H1 (cell line): ENCODE measurements at regions not wholly inside any gene's neighbourhood (a gene's known extent, or its start where the extent isn't known, plus 50 kb on each side); places are given as distances from the start of the nearest gene placed in this dataset.

Source experiments
- CTCF ChIA-PET: fragments of 300-600 bp; sonication (Branson Sonifier 250); formaldehyde crosslinking; loops from one replicate; lab custom pipeline; 2021; ENCODE audit not compliant: partially characterized antibody; lab: Charles Lee
- POLR2A ChIA-PET: fragments of 300-600 bp; sonication (Branson Sonifier 250); formaldehyde crosslinking; loops from one replicate; lab custom pipeline; 2021; ENCODE audit warnings: inconsistent platforms; ENCODE audit not compliant: partially characterized antibody; lab: Charles Lee
- DNase-seq, 2 experiments: peaks; one replicate each; pipeline versions ENCODE4 v3.0.0 to v3.0.0-alpha.2; 2010 to 2022; ENCODE audit warnings: low spot score in 2 of 2, low read depth in 1 of 2, mixed read lengths in 1 of 2
- FAIRE-seq: peaks from 2 replicates; lab custom pipeline; 2011; peaks lifted over from hg19 to GRCh38; lab: Jason Lieb, UNC
- H2AFZ ChIP-seq: 2 replicates; pipeline ENCODE4 v1.8.1; 2012; ENCODE audit warnings: low read length, inconsistent platforms
- H2AK5ac ChIP-seq: 2 replicates; pipeline ENCODE4 v1.6.1; 2013; ENCODE audit warnings: low read depth, low read length
- H2BK120ac ChIP-seq: replicated peaks from 2 replicates; pipeline ENCODE3; 2013; ENCODE audit warnings: low read depth, low read length, inconsistent platforms
- H2BK12ac ChIP-seq: 2 replicates; pipeline ENCODE4 v1.6.1; 2013; ENCODE audit warnings: low read depth, low read length
- H2BK15ac ChIP-seq: 2 replicates; pipeline ENCODE4 v1.6.1; 2013; ENCODE audit warnings: low read length
- H2BK20ac ChIP-seq: 2 replicates; pipeline ENCODE4 v1.6.1; 2013; ENCODE audit warnings: low read length
- H2BK5ac ChIP-seq: 2 replicates; pipeline ENCODE4 v1.6.1; 2013; ENCODE audit warnings: low read depth, low read length
- H3K14ac ChIP-seq: 2 replicates; pipeline ENCODE4 v1.6.1; 2013; ENCODE audit warnings: inconsistent platforms; ENCODE audit not compliant: insufficient read length
- H3K18ac ChIP-seq: 2 replicates; pipeline ENCODE4 v1.6.1; 2013; ENCODE audit warnings: low read length; ENCODE audit errors: extremely low read depth
- H3K23ac ChIP-seq: 2 replicates; pipeline ENCODE4 v1.6.1; 2013; ENCODE audit warnings: inconsistent platforms; ENCODE audit not compliant: insufficient read length
- H3K23me2 ChIP-seq: 2 replicates; pipeline ENCODE4 v1.6.1; 2013; ENCODE audit warnings: low read depth, low read length
- H3K27ac ChIP-seq: 2 replicates; pipeline ENCODE4 v1.6.1; 2011; ENCODE audit warnings: low read depth, low read length, inconsistent platforms
- H3K27me3 ChIP-seq, 4 experiments: replicated peaks in 1 of 4; 1 replicate in 1 of 4; 2 replicates in 3 of 4; pipeline versions ENCODE4 v1.6.1 to v1.8.1; 2011 to 2013; ENCODE audit warnings: low read length in 3 of 4, mild to moderate bottlenecking in 3 of 4, inconsistent platforms in 2 of 4, mixed read lengths in 2 of 4, moderate library complexity in 1 of 4; ENCODE audit not compliant: control insufficient read depth in 3 of 4, insufficient read depth in 3 of 4; ENCODE audit errors: extremely low read depth in 1 of 4
- H3K36me3 ChIP-seq, 4 experiments: 2 replicates each; pipeline versions ENCODE4 v1.6.1 to v1.8.1; 2011 to 2013; ENCODE audit warnings: mild to moderate bottlenecking in 4 of 4, low read length in 3 of 4, moderate library complexity in 2 of 4, control low read depth in 1 of 4, inconsistent platforms in 1 of 4; ENCODE audit not compliant: insufficient read depth in 4 of 4, control insufficient read depth in 2 of 4
- H3K4ac ChIP-seq: replicated peaks from 2 replicates; pipeline ENCODE3; 2013; ENCODE audit warnings: low read length, low read depth, mixed read lengths, inconsistent platforms; ENCODE audit not compliant: insufficient read length
- H3K4me1 ChIP-seq, 4 experiments: replicated peaks in 1 of 4; 1 replicate in 1 of 4; 2 replicates in 3 of 4; pipeline versions ENCODE4 v1.6.1 to v1.8.1; 2011 to 2013; ENCODE audit warnings: low read length in 3 of 4, inconsistent platforms in 2 of 4, mixed read lengths in 1 of 4; ENCODE audit not compliant: insufficient read depth in 4 of 4, control insufficient read depth in 3 of 4
- H3K4me2 ChIP-seq, 2 experiments: 2 replicates each; pipeline versions ENCODE4 v1.6.1 to v1.8.1; 2011 to 2013; ENCODE audit warnings: low read depth in 2 of 2, low read length in 2 of 2, control low read depth in 1 of 2, inconsistent platforms in 1 of 2, mild to moderate bottlenecking in 1 of 2; ENCODE audit not compliant: insufficient read depth in 1 of 2
- H3K4me3 ChIP-seq, 4 experiments: fragments of 200-600, 300-600 bp in 1 of 4; sonication (generic), shearing (Covaris generic), sonication (Bioruptor Twin) in 1 of 4; 2 replicates each; pipeline versions ENCODE4 v1.5.1 to v1.8.1; 2011 to 2016; ENCODE audit warnings: low read length in 4 of 4, low read depth in 3 of 4, control low read depth in 2 of 4, inconsistent platforms in 2 of 4, mild to moderate bottlenecking in 2 of 4, mixed read lengths in 1 of 4, moderate library complexity in 1 of 4; ENCODE audit not compliant: insufficient read depth in 2 of 4; ENCODE audit errors: extremely low read depth in 1 of 4
- H3K56ac ChIP-seq: replicated peaks from 2 replicates; pipeline ENCODE3; 2013; ENCODE audit warnings: low read depth, mild to moderate bottlenecking, mixed read lengths, low read length, inconsistent platforms; ENCODE audit not compliant: insufficient read length
- H3K79me1 ChIP-seq: 2 replicates; pipeline ENCODE4 v1.6.1; 2013; ENCODE audit warnings: low read depth, low read length, control low read depth
- H3K79me2 ChIP-seq, 2 experiments: 2 replicates each; pipeline versions ENCODE4 v1.6.1 to v1.8.1; 2012 to 2013; ENCODE audit warnings: low read length in 2 of 2, mild to moderate bottlenecking in 2 of 2, inconsistent platforms in 1 of 2; ENCODE audit not compliant: insufficient read depth in 2 of 2, control insufficient read depth in 1 of 2
- H3K9ac ChIP-seq, 4 experiments: replicated peaks in 1 of 4; 1 replicate in 1 of 4; 2 replicates in 3 of 4; pipeline versions ENCODE4 v1.6.1 to v1.8.1; 2011 to 2013; ENCODE audit warnings: low read depth in 3 of 4, low read length in 3 of 4, control low read depth in 2 of 4, mild to moderate bottlenecking in 2 of 4, moderate library complexity in 2 of 4, inconsistent platforms in 1 of 4; ENCODE audit errors: extremely low read depth in 1 of 4
- H3K9me3 ChIP-seq, 2 experiments: 2 replicates each; pipeline versions ENCODE4 v1.6.1 to v1.8.1; 2012 to 2013; ENCODE audit warnings: mild to moderate bottlenecking in 2 of 2, moderate library complexity in 2 of 2, control low read depth in 1 of 2, inconsistent platforms in 1 of 2, low read depth in 1 of 2, low read length in 1 of 2, mixed read lengths in 1 of 2; ENCODE audit not compliant: insufficient read depth in 2 of 2
- H4K20me1 ChIP-seq, 2 experiments: replicated peaks in 1 of 2; 2 replicates each; pipeline versions ENCODE3 to v1.8.1; 2011 to 2013; ENCODE audit warnings: inconsistent platforms in 2 of 2, low read length in 2 of 2, mild to moderate bottlenecking in 1 of 2; ENCODE audit not compliant: insufficient read depth in 2 of 2, control insufficient read depth in 1 of 2
- H4K5ac ChIP-seq: 2 replicates; pipeline ENCODE4 v1.6.1; 2013; ENCODE audit warnings: low read length, low read depth, mixed read lengths, inconsistent platforms; ENCODE audit not compliant: insufficient read length
- H4K8ac ChIP-seq: 2 replicates; pipeline ENCODE4 v1.8.0; 2013; ENCODE audit warnings: mild to moderate bottlenecking, moderate library complexity, low read length, inconsistent platforms; ENCODE audit not compliant: insufficient read depth; ENCODE audit errors: extremely low read depth
- H4K91ac ChIP-seq: replicated peaks from 2 replicates; pipeline ENCODE3; 2013; ENCODE audit warnings: low read length, mixed read lengths, inconsistent platforms; ENCODE audit not compliant: insufficient read length
- EP300 ChIP-seq, 2 experiments: IDR thresholded peaks; 1 replicate in 1 of 2; 2 replicates in 1 of 2; pipeline ENCODE4 v1.6.1; 2011 to 2012; ENCODE audit warnings: low read depth in 2 of 2, low read length in 2 of 2, mild to moderate bottlenecking in 2 of 2, borderline replicate concordance in 1 of 2, inconsistent platforms in 1 of 2, moderate library complexity in 1 of 2
- EZH2 ChIP-seq: fragments of 200-600 bp; sonication (generic); IDR thresholded peaks from 2 replicates; pipeline ENCODE4 v1.7.1; 2012; ENCODE audit warnings: low read depth, mild to moderate bottlenecking, moderate library complexity, low read length, inconsistent platforms; ENCODE audit not compliant: severe bottlenecking
- FOSL1 ChIP-seq: IDR thresholded peaks from 2 replicates; pipeline ENCODE4 v1.6.1; 2011; ENCODE audit warnings: mild to moderate bottlenecking, low read depth, low read length, moderate library complexity; ENCODE audit not compliant: insufficient read depth
- POU5F1 ChIP-seq: IDR thresholded peaks from 2 replicates; pipeline ENCODE4 v1.6.1; 2011; ENCODE audit warnings: low read depth, mild to moderate bottlenecking, low read length, moderate library complexity
- RBBP5 ChIP-seq: IDR thresholded peaks from 2 replicates; pipeline ENCODE4 v1.7.1; 2012; ENCODE audit warnings: low read depth, mild to moderate bottlenecking, inconsistent platforms, low read length, moderate library complexity, borderline replicate concordance
- SP2 ChIP-seq: IDR thresholded peaks from 2 replicates; pipeline ENCODE4 v1.6.1; 2012; ENCODE audit warnings: mild to moderate bottlenecking, low read length, inconsistent platforms
- SUZ12 ChIP-seq: fragments of 200-600 bp; sonication (generic); IDR thresholded peaks from 2 replicates; pipeline ENCODE4 v1.6.1; 2012; ENCODE audit warnings: mild to moderate bottlenecking, inconsistent platforms, low read length, moderate library complexity, mixed read lengths
- TAF1 ChIP-seq: IDR thresholded peaks from 2 replicates; pipeline ENCODE4 v1.6.1; 2011; ENCODE audit warnings: mild to moderate bottlenecking, low read depth, low read length
- WGBS, 2 experiments: shearing (Covaris generic) in 1 of 2; methylation state at CpG; one replicate each; pipeline versions ENCODE4 v1.1.6 to v1.1.7; 2013 to 2015; ENCODE audit warnings: low lambda C conversion rate in 2 of 2, mixed read lengths in 2 of 2, inconsistent platforms in 1 of 2, low coverage in 1 of 2, missing lambda C conversion rate in 1 of 2; ENCODE audit not compliant: insufficient replicate concordance in 2 of 2, insufficient coverage in 1 of 2, insufficient read length in 1 of 2; ENCODE audit errors: extremely low coverage in 1 of 2, missing lambda C conversion rate in 1 of 2; 5-methylcytosine and 5-hydroxymethylcytosine counted together
- TF ChIP-seq, protein P1 (sequence below), 3 experiments: IDR thresholded peaks; 1 replicate in 2 of 3; 2 replicates in 1 of 3; pipeline versions ENCODE4 v1.5.1 to v1.6.1; 2011; ENCODE audit warnings: low read length in 3 of 3, mild to moderate bottlenecking in 3 of 3, inconsistent platforms in 2 of 3, low read depth in 1 of 3, moderate library complexity in 1 of 3; ENCODE audit not compliant: insufficient read depth in 1 of 3; ENCODE audit errors: control extremely low read depth in 1 of 3
- TF ChIP-seq, protein P2 (sequence below): IDR thresholded peaks from 2 replicates; pipeline ENCODE4 v1.6.1; 2012; ENCODE audit warnings: inconsistent platforms
- TF ChIP-seq, protein P3 (sequence below): IDR thresholded peaks from 2 replicates; pipeline ENCODE4 v1.6.1; 2011; ENCODE audit warnings: low read depth, mild to moderate bottlenecking, low read length; ENCODE audit not compliant: insufficient read depth

DNA sequence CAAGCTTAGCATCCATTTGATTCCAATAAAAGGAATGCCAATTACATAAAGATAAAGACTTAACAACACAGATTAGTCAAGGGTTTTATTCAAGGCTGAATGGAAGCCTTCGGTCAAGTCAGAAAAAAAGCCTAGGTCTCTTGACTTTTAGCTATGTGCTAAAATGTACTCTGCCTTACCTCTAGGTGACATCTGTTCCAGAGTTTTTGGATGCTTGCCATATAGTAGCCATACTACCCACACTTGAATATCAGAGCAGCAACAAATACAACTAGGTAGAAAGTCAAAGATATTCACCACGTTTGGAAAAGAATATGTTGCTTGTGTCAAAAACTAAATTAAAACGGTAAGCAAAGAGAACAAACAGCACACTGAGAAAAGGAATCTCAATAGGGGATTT, 484.7 kb downstream of the ELAVL2 start:
- WGBS, 2 experiments, result 89% methylated on average over 3 of the region's 3 CpGs; no CpG with 5 or more reads in 1 of the 2 experiments
- POLR2A ChIA-PET, result no interaction called here
- Histone ChIP-seq H3K79me2 (no peaks in the 10 kb centered on the region), H4K20me1 (no peaks in the 10 kb centered on the region), H4K5ac (no peak overlapping the region), H3K23me2 (no peaks in the 10 kb centered on the region; the same call in 1 of the 2 replicates), H2AFZ (no peak overlapping the region), H2BK120ac (no peak overlapping the region), H3K9me3 (no peaks in the 10 kb centered on the region), H2BK5ac (no peak overlapping the region), H2BK20ac (no peak overlapping the region), H3K4me2 (no peak overlapping the region), H3K27me3 (no peaks in the 10 kb centered on the region), H2BK12ac (no peak overlapping the region), H3K79me1 (no peaks in the 10 kb centered on the region), H3K23ac (no peak overlapping the region), H4K91ac (no peak overlapping the region), H3K56ac (no peak overlapping the region), H3K36me3 (no peaks in the 10 kb centered on the region), H3K4me3 (no peak overlapping the region), H3K14ac (no peak overlapping the region), H3K27ac (no peak overlapping the region), H3K4me1 (no peaks in the 10 kb centered on the region), H3K9ac (no peak overlapping the region), H3K4ac (no peak overlapping the region), H2AK5ac (no peak overlapping the region), H2BK15ac (no peak overlapping the region), H3K18ac (no peak overlapping the region), H4K8ac (no peak overlapping the region)
- CTCF ChIA-PET, result no interaction called here
- DNase-seq (no peak), FAIRE-seq (no peak)
- TF ChIP-seq, protein P1, sequence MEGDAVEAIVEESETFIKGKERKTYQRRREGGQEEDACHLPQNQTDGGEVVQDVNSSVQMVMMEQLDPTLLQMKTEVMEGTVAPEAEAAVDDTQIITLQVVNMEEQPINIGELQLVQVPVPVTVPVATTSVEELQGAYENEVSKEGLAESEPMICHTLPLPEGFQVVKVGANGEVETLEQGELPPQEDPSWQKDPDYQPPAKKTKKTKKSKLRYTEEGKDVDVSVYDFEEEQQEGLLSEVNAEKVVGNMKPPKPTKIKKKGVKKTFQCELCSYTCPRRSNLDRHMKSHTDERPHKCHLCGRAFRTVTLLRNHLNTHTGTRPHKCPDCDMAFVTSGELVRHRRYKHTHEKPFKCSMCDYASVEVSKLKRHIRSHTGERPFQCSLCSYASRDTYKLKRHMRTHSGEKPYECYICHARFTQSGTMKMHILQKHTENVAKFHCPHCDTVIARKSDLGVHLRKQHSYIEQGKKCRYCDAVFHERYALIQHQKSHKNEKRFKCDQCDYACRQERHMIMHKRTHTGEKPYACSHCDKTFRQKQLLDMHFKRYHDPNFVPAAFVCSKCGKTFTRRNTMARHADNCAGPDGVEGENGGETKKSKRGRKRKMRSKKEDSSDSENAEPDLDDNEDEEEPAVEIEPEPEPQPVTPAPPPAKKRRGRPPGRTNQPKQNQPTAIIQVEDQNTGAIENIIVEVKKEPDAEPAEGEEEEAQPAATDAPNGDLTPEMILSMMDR (IDR thresholded peaks at IDR 0.05; ENCODE audit: control extremely low read depth in 1 of 3, insufficient read depth in 1 of 3, low read depth in 1 of 3, low read length in 3 of 3), result no peak
- TF ChIP-seq RBBP5, result no peak
- TF ChIP-seq SUZ12, result no peak
- no peak for TF ChIP-seq FOSL1
- no peak for TF ChIP-seq TAF1
- no peak for TF ChIP-seq POU5F1
- TF ChIP-seq, protein P2, sequence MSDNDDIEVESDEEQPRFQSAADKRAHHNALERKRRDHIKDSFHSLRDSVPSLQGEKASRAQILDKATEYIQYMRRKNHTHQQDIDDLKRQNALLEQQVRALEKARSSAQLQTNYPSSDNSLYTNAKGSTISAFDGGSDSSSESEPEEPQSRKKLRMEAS, result no peak
- TF ChIP-seq, protein P3, sequence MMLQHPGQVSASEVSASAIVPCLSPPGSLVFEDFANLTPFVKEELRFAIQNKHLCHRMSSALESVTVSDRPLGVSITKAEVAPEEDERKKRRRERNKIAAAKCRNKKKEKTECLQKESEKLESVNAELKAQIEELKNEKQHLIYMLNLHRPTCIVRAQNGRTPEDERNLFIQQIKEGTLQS, result no peak
- TF ChIP-seq SP2, result no peak
- no peak for TF ChIP-seq EP300 (IDR thresholded peaks at IDR 0.05; ENCODE audit: borderline replicate concordance in 1 of 2, low read depth in 2 of 2, low read length in 2 of 2)
- no peak for TF ChIP-seq EZH2
